GM13977 (cell line): ENCODE measurements at regions not wholly inside any gene's neighbourhood (a gene's known extent, or its start where the extent isn't known, plus 50 kb on each side); places are given as distances from the start of the nearest gene placed in this dataset.

ENCODE experiments used
- DNase-seq: peaks from one replicate; pipeline ENCODE4 v3.0.0; 2012; ENCODE audit warnings: low spot score
- CTCF ChIP-seq: IDR thresholded peaks from 2 replicates; pipeline ENCODE4 v1.5.1; 2012; ENCODE audit warnings: mild to moderate bottlenecking, control low read depth; ENCODE audit not compliant: insufficient read depth; ENCODE audit errors: extremely low read depth, missing control alignments
- in situ Hi-C: fragments of 300-500 bp; cut with MboI; formaldehyde crosslinking; loops from one replicate; pipeline ENCODE4 v1.12.0; 2022; ENCODE audit warnings: low sequenced_read_pairs, low pct_unique_long_range_greater_than_20kb, mixed read lengths, inconsistent platforms; ENCODE audit not compliant: unreplicated experiment

- TF ChIP-seq CTCF = no peak
- in situ Hi-C loops = no loop called here
- no peak for DNase-seq
Observed at GRCh38 chr7:11952972-11953371, 121.0 kb upstream of the THSD7A start.

GRCh38 chr7:11956991-11957390 lies 125.0 kb upstream of the THSD7A start:
- in situ Hi-C loops = no loop called here
- no peak for TF ChIP-seq CTCF
- DNase-seq = no peak

- no peak for DNase-seq
- in situ Hi-C loops = no loop called here
- TF ChIP-seq CTCF = no peak
Observed at GRCh38 chr7:11957956-11958355, 126.0 kb upstream of the THSD7A start.

GRCh38 chr7:11959121-11959520 lies 127.1 kb upstream of the THSD7A start:
- in situ Hi-C loops = no loop called here
- TF ChIP-seq CTCF = no peak
- no peak for DNase-seq

GRCh38 chr7:11960621-11961020 lies 128.6 kb upstream of the THSD7A start:
- no peak for TF ChIP-seq CTCF
- in situ Hi-C loops = no loop called here
- no peak for DNase-seq

GRCh38 chr7:11969643-11970042 lies 137.6 kb upstream of the THSD7A start:
- in situ Hi-C loops = no loop called here
- no peak for DNase-seq
- TF ChIP-seq CTCF = no peak

- in situ Hi-C loops = no loop called here
- TF ChIP-seq CTCF = no peak
- no peak for DNase-seq
Observed at GRCh38 chr7:11970132-11970531, 138.1 kb upstream of the THSD7A start.
